Vagina (tissue), 2 donors: ENCODE measurements at regions not wholly inside any gene's neighbourhood (a gene's known extent, or its start where the extent isn't known, plus 50 kb on each side); places are given as distances from the start of the nearest gene placed in this dataset.
"Not testable (repeated sequence)": the region's sequence is repeated elsewhere in the genome, so short reads cannot be mapped to it uniquely, and the experiment has no call there.

Experiments used
- DNase-seq, 2 donors: peaks; one replicate each; pipeline ENCODE4 v3.0.0-alpha.2; 2017; ENCODE audit errors: extremely low spot score in 2 of 2
- H3K27ac ChIP-seq: fragments of 200-600 bp; sonication (generic); one replicate; pipeline ENCODE4 v1.5.1; 2019
- H3K27me3 ChIP-seq: fragments of 200-600 bp; sonication (generic); one replicate; pipeline ENCODE4 v1.5.1; 2019
- H3K36me3 ChIP-seq, 2 donors: fragments of 200-600 bp; sonication (generic); one replicate each; pipeline ENCODE4 v1.5.1; 2017 to 2019
- H3K4me1 ChIP-seq: fragments of 200-600 bp; sonication (generic); one replicate; pipeline ENCODE4 v1.5.1; 2019
- H3K4me3 ChIP-seq, 2 donors: fragments of 200-600 bp; sonication (generic); 1 replicate in 1 of 2; 2 replicates in 1 of 2; pipeline ENCODE4 v1.5.1; 2016 to 2019
- H3K9me3 ChIP-seq: fragments of 200-600 bp; sonication (generic); one replicate; pipeline ENCODE4 v1.5.1; 2019
- POLR2A ChIP-seq, 2 donors: fragments of 450-650 bp; IDR thresholded peaks; one replicate each; pipeline ENCODE4 v1.6.1; 2017; ENCODE audit warnings: antibody characterized with exemption in 2 of 2, mild to moderate bottlenecking in 2 of 2, moderate library complexity in 2 of 2
- POLR2AphosphoS5 ChIP-seq, 2 donors: sonication (generic); formaldehyde crosslinking; IDR thresholded peaks; one replicate each; pipeline ENCODE4 v1.9.0; 2017; ENCODE audit warnings: antibody characterized with exemption in 2 of 2, mild to moderate bottlenecking in 2 of 2, low read depth in 1 of 2; ENCODE audit not compliant: insufficient read depth in 1 of 2
- intact Hi-C: fragments of 100-400 bp; cut with DNase I; formaldehyde crosslinking; loops from one replicate; pipeline ENCODE4 v1.15.1; 2023
- TF ChIP-seq, protein P1 (sequence below), 3 experiments: fragments of 450-650 bp in 2 of 3; fragments of 200-600 bp in 1 of 3; sonication (generic) in 1 of 3; IDR thresholded peaks; one replicate each; pipeline ENCODE4 v1.5.1; 2017 to 2019; ENCODE audit warnings: antibody characterized with exemption in 3 of 3, mild to moderate bottlenecking in 2 of 3, moderate library complexity in 2 of 3

DNA sequence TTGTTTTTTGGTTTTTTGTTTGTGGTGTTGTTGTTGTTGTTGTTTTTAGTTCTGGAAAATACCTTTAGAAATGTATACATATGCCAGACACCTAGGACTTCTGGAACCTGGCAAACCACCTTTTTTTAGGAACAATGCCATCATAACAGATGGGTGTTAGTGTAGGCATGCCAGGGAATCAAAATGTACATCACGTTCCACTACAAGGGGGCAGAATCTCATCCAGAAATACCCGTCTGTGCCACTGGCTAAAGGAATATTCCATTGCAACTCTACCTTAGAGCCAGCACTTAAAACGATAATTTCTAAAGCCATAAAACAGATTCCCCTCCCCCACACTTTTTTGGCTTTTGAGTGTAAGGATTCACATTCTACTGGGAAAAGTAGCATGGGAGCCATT is 239.8 kb downstream of the ETV1 start:
- Histone ChIP-seq H3K27ac (no peak overlapping the region), H3K9me3 (no peaks in the 10 kb centered on the region), H3K4me1 (no peaks in the 10 kb centered on the region), H3K36me3 (no peaks in the 10 kb centered on the region), H3K27me3 (no peaks in the 10 kb centered on the region), H3K4me3 (no peak overlapping the region)
- DNase-seq = no peak
- intact Hi-C loops = no loop called here
- TF ChIP-seq POLR2AphosphoS5 (IDR thresholded peaks at IDR 0.05; ENCODE audit: insufficient read depth in 1 of 2, low read depth in 1 of 2) (no peak), POLR2A (IDR thresholded peaks at IDR 0.05) (no peak)
- TF ChIP-seq, protein P1, sequence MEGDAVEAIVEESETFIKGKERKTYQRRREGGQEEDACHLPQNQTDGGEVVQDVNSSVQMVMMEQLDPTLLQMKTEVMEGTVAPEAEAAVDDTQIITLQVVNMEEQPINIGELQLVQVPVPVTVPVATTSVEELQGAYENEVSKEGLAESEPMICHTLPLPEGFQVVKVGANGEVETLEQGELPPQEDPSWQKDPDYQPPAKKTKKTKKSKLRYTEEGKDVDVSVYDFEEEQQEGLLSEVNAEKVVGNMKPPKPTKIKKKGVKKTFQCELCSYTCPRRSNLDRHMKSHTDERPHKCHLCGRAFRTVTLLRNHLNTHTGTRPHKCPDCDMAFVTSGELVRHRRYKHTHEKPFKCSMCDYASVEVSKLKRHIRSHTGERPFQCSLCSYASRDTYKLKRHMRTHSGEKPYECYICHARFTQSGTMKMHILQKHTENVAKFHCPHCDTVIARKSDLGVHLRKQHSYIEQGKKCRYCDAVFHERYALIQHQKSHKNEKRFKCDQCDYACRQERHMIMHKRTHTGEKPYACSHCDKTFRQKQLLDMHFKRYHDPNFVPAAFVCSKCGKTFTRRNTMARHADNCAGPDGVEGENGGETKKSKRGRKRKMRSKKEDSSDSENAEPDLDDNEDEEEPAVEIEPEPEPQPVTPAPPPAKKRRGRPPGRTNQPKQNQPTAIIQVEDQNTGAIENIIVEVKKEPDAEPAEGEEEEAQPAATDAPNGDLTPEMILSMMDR (IDR thresholded peaks at IDR 0.05) = no peak

DNA sequence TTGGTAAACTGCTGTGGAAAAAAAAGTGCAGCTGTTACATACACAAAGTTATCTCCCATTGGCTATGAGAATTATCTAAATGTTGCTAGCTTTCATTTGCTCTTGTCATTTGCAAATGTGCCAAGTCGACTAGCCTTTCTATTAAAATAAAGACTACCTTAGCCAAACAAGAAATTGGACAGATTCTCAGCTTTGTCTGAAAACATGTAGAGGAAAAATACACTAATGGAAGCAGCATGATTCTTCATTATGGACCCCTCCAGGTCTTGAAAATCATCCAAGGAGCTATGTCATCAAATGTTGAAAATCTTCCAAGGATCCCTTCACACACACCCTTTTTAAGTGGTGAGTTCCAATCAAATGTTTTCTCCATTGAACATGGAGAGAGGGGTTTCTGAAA is 237.7 kb downstream of the ETV1 start:
- Histone ChIP-seq H3K4me1 (no peaks in the 10 kb centered on the region), H3K9me3 (no peaks in the 10 kb centered on the region), H3K4me3 (no peak overlapping the region), H3K27me3 (no peaks in the 10 kb centered on the region), H3K27ac (no peak overlapping the region), H3K36me3 (no peaks in the 10 kb centered on the region)
- DNase-seq = no peak
- intact Hi-C loops = no loop called here
- TF ChIP-seq POLR2A (IDR thresholded peaks at IDR 0.05) = no peak
- TF ChIP-seq, protein P1 (IDR thresholded peaks at IDR 0.05) = no peak
- TF ChIP-seq POLR2AphosphoS5 (IDR thresholded peaks at IDR 0.05; ENCODE audit: insufficient read depth in 1 of 2, low read depth in 1 of 2) = no peak

DNA sequence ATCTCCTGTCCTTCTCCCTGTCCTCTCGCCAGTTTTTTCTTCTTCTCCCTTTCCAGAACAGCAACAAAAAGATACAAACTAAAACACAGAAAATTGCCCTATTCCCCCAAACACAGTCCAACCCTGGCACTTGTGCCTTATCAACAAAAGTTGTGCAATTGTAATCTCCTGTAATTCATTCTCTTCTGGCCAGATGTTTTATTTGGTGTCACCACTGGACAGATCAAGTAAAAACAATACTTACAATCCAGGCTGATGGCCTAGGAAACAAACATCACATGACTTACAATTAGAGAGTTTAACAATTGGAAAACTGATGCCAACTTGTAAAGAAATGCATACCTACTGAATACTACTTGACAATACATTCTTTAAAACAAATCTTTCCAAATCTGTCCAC is 231.6 kb downstream of the ETV1 start:
- Histone ChIP-seq H3K36me3 (no peaks in the 10 kb centered on the region), H3K4me3 (no peak overlapping the region), H3K4me1 (no peaks in the 10 kb centered on the region), H3K9me3 (no peaks in the 10 kb centered on the region), H3K27ac (no peak overlapping the region), H3K27me3 (no peaks in the 10 kb centered on the region)
- TF ChIP-seq, protein P1 (IDR thresholded peaks at IDR 0.05) = no peak
- no peak for TF ChIP-seq POLR2A (IDR thresholded peaks at IDR 0.05)
- TF ChIP-seq POLR2AphosphoS5 (IDR thresholded peaks at IDR 0.05; ENCODE audit: insufficient read depth in 1 of 2, low read depth in 1 of 2) = no peak
- intact Hi-C loops = no loop called here
- no peak for DNase-seq

DNA sequence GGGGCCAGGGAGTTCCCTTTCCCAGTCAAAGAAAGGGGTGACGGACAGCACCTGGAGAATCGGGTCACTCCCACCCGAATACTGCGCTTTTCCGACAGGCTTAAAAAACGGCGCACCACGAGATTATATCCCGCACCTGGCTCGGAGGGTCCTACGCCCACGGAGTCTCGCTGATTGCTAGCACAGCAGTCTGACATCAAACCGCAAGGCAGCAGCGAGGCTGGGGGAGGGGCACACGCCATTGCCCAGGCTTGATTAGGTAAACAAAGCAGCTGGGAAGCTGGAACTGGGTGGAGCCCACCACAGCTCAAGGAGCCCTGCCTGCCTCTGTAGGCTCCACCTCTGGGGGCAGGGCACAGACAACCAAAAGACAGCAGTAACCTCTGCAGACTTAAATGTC is 223.6 kb downstream of the ETV1 start:
- H3K9me3 ChIP-seq, H3K4me3 ChIP-seq, H3K27ac ChIP-seq, DNase-seq, H3K36me3 ChIP-seq, intact Hi-C loops, H3K27me3 ChIP-seq, H3K4me1 ChIP-seq: not testable (repeated sequence)

DNA sequence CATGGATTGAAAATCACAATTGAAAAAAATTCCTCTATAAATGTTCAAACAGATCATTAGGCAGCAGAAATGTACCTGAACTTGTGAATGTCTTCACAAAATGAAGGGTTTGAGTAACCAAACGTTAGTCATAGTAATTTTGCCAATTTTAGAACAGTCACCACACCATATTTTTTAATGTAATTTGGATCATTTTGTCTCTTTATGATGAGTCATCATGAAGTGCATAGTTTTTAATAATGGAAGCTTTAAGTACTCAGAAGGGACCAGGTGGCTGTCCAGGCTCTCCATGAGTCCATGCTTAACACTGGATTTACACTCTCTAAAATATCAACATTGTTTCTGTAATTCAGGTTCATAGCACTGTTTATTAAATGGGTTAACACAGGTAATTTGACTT is 219.2 kb downstream of the ETV1 start:
- no peaks in the 10 kb centered on the region for H3K27me3 ChIP-seq
- intact Hi-C loops = no loop called here

More for the DNA sequence above, 219.2 kb downstream of the ETV1 start:
- no peak overlapping the region for H3K27ac ChIP-seq
- no peak for DNase-seq
- H3K36me3 ChIP-seq = no peaks in the 10 kb centered on the region
- no peak overlapping the region for H3K4me3 ChIP-seq
- TF ChIP-seq POLR2AphosphoS5 (IDR thresholded peaks at IDR 0.05; ENCODE audit: insufficient read depth in 1 of 2, low read depth in 1 of 2) = no peak
- TF ChIP-seq, protein P1 (IDR thresholded peaks at IDR 0.05) = no peak
- no peak for TF ChIP-seq POLR2A (IDR thresholded peaks at IDR 0.05)
- no peaks in the 10 kb centered on the region for H3K9me3 ChIP-seq
- H3K4me1 ChIP-seq = no peaks in the 10 kb centered on the region
